Tibial nerve (tissue), 4 donors: ENCODE measurements at regions not wholly inside any gene's neighbourhood (a gene's known extent, or its start where the extent isn't known, plus 50 kb on each side); places are given as distances from the start of the nearest gene placed in this dataset.

ENCODE experiments used
- DNase-seq, 2 donors: peaks; one replicate each; pipeline ENCODE4 v3.0.0-alpha.2; 2019; ENCODE audit warnings: low spot score in 2 of 2
- H3K27ac ChIP-seq, 4 donors: fragments of 200-600 bp; sonication (generic) in 3 of 4; one replicate each; pipeline ENCODE4 v1.5.1; 2017 to 2019; ENCODE audit warnings: mild to moderate bottlenecking in 1 of 4
- H3K27me3 ChIP-seq, 2 donors: fragments of 200-600 bp; sonication (generic) in 1 of 2; one replicate each; pipeline versions ENCODE4 v1.5.1 to v1.6.0; 2017 to 2019
- H3K36me3 ChIP-seq, 3 donors: fragments of 200-600 bp; sonication (generic); one replicate each; pipeline ENCODE4 v1.5.1; 2018 to 2019
- H3K4me1 ChIP-seq, 4 donors: fragments of 200-600 bp; sonication (generic) in 3 of 4; one replicate each; pipeline ENCODE4 v1.5.1; 2017 to 2019
- H3K4me3 ChIP-seq, 4 donors: fragments of 200-600 bp; sonication (generic) in 3 of 4; one replicate each; pipeline ENCODE4 v1.5.1; 2017 to 2019; ENCODE audit warnings: mild to moderate bottlenecking in 1 of 4, moderate library complexity in 1 of 4
- H3K9me3 ChIP-seq, 4 donors: fragments of 200-600 bp; sonication (generic) in 3 of 4; one replicate each; pipeline ENCODE4 v1.5.1; 2017 to 2019
- EP300 ChIP-seq, 2 donors: sonication (generic); formaldehyde crosslinking; IDR thresholded peaks; one replicate each; pipeline ENCODE4 v1.6.1; 2017; ENCODE audit warnings: antibody characterized with exemption in 2 of 2, mild to moderate bottlenecking in 1 of 2
- POLR2A ChIP-seq, 2 donors: fragments of 450-650 bp; IDR thresholded peaks; one replicate each; pipeline ENCODE4 v1.6.1; 2017; ENCODE audit warnings: antibody characterized with exemption in 2 of 2, mild to moderate bottlenecking in 2 of 2, moderate library complexity in 2 of 2
- WGBS, 2 donors: methylation state at CpG; one replicate each; pipeline ENCODE4 v1.1.5; 2018; 5-methylcytosine and 5-hydroxymethylcytosine counted together
- TF ChIP-seq, protein P1 (sequence below), 5 experiments: fragments of 200-600 bp in 3 of 5; fragments of 450-650 bp in 2 of 5; sonication (generic) in 3 of 5; IDR thresholded peaks; one replicate each; pipeline ENCODE4 v1.5.1; 2016 to 2019; ENCODE audit warnings: antibody characterized with exemption in 5 of 5, mild to moderate bottlenecking in 3 of 5, moderate library complexity in 2 of 5

DNA sequence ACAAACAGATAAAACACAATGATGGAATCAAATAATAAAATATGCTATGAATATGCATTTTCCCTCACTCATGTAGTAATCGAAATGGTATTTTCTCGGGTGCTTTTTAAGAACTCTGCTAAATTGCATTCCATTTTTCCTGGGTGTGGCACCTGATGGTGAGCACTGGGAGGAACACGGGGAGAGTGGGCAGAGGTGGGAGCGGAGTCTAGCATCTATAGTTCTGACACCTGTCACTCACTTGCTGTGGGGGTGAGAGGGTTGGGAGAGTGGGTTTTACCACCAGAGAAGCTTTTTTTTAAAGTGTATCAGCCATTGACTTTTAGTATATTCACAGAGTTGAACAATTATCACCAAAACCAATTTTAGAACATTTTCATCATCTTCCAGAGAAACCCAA is 73.4 kb upstream of the PGBD5 start:
- Histone ChIP-seq H3K9me3 (no peaks in the 10 kb centered on the region), H3K4me1 (no peaks in the 10 kb centered on the region), H3K27ac (no peak overlapping the region), H3K27me3 (peaks cover 0 to 4% of the 10 kb centered on the region in 2 donors), H3K4me3 (no peak overlapping the region), H3K36me3 (no peaks in the 10 kb centered on the region)
- 86 to 90% methylated on average over 4 of the region's 4 CpGs for WGBS, 2 donors
- no peak for TF ChIP-seq EP300 (IDR thresholded peaks at IDR 0.05)
- TF ChIP-seq, protein P1, sequence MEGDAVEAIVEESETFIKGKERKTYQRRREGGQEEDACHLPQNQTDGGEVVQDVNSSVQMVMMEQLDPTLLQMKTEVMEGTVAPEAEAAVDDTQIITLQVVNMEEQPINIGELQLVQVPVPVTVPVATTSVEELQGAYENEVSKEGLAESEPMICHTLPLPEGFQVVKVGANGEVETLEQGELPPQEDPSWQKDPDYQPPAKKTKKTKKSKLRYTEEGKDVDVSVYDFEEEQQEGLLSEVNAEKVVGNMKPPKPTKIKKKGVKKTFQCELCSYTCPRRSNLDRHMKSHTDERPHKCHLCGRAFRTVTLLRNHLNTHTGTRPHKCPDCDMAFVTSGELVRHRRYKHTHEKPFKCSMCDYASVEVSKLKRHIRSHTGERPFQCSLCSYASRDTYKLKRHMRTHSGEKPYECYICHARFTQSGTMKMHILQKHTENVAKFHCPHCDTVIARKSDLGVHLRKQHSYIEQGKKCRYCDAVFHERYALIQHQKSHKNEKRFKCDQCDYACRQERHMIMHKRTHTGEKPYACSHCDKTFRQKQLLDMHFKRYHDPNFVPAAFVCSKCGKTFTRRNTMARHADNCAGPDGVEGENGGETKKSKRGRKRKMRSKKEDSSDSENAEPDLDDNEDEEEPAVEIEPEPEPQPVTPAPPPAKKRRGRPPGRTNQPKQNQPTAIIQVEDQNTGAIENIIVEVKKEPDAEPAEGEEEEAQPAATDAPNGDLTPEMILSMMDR (IDR thresholded peaks at IDR 0.05) = no peak
- no peak for TF ChIP-seq POLR2A (IDR thresholded peaks at IDR 0.05)
- no peak for DNase-seq

DNA sequence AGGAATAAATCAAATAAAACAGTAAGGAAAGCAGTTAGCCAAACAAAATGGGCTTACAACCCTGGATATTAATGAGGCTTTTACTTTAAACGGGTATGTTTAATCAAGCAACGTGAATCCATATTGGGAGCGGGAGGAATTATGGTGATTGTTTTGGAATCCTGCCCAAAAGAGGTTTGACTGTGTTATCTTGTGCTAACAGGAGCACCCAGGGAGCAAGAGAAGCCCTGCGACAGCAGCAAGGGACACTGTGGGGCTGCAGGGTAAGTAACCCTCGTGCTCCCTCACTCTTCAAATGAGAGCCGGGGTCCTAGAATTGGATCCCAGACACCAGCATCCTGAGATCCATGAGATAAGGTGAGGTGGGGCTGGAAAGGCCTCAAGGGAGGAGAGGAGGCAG is 72.6 kb upstream of the PGBD5 start:
- Histone ChIP-seq H3K27ac (no peak overlapping the region), H3K9me3 (no peaks in the 10 kb centered on the region), H3K4me3 (no peak overlapping the region), H3K27me3 (peaks cover 0 to 4% of the 10 kb centered on the region in 2 donors), H3K4me1 (no peaks in the 10 kb centered on the region), H3K36me3 (no peaks in the 10 kb centered on the region)
- 66 to 74% methylated on average over 6 of the region's 6 CpGs for WGBS, 2 donors
- no peak for DNase-seq
- TF ChIP-seq POLR2A (IDR thresholded peaks at IDR 0.05) (no peak), EP300 (IDR thresholded peaks at IDR 0.05) (no peak)
- TF ChIP-seq, protein P1 (IDR thresholded peaks at IDR 0.05) = no peak

DNA sequence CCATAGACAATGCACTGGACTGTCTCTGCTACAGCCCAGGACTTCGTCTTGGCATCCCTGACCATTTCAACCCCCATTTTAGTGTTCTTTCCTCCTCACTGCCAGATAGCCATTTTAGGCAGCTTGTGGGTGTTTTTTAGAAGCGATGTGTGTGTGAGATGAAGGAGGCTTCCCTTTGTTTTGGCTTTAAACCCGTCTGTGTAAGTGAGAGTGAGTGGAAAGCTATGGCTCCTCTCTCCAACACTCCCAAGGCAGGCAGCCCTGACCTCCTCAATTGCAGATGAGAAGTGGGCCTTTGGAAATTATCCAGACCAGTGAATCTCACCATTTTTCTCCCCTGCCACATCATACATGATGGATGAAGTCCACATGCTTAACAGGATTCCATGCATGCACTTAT is 70.3 kb upstream of the PGBD5 start:
- TF ChIP-seq, protein P1 (IDR thresholded peaks at IDR 0.05) = no peak
- TF ChIP-seq POLR2A (IDR thresholded peaks at IDR 0.05) (no peak), EP300 (IDR thresholded peaks at IDR 0.05) (no peak)
- WGBS, 2 donors = 53 to 54% methylated on average over 3 of the region's 3 CpGs

DNA sequence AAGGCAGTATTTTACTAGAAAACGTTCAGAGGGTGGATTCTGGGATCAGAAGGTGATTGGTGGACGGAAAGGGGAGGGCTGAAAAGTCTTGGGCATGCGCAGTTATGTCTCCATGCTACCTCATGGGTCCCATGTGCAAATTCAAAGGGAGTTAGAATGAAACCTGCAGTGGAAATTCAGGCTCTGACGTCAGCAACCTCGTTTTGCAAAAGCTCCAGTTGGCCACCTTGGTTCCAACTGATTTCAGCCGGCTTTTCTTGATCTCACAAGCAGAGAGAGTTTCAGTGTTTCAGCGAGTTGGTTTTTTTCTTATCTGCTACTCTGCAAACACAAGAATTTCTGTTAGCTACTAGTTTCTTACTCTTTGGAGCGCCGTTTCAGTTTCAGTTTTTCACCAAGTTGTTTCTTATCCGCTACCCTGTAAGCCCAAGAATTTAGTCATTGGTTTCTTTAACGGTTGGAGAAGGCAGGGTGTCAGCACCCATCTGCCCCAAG is 69.8 kb upstream of the PGBD5 start:
- 70 to 78% methylated on average over 11 of the region's 11 CpGs for WGBS, 2 donors
- no peak overlapping the region for H3K27ac ChIP-seq
- TF ChIP-seq, protein P1 (IDR thresholded peaks at IDR 0.05) = no peak
- no peak for TF ChIP-seq POLR2A (IDR thresholded peaks at IDR 0.05)
- peaks cover 0 to 4% of the 10 kb centered on the region in 2 donors for H3K27me3 ChIP-seq
- H3K36me3 ChIP-seq = no peaks in the 10 kb centered on the region
- H3K9me3 ChIP-seq = no peaks in the 10 kb centered on the region
- no peaks in the 10 kb centered on the region for H3K4me1 ChIP-seq
- H3K4me3 ChIP-seq = no peak overlapping the region
- no peak for DNase-seq

More for the DNA sequence above, 70.3 kb upstream of the PGBD5 start:
- H3K9me3 ChIP-seq = no peaks in the 10 kb centered on the region
- H3K4me1 ChIP-seq = no peaks in the 10 kb centered on the region
- H3K27ac ChIP-seq = no peak overlapping the region
- no peak for DNase-seq
- H3K4me3 ChIP-seq = no peak overlapping the region
- no peaks in the 10 kb centered on the region for H3K36me3 ChIP-seq
- peaks cover 0 to 4% of the 10 kb centered on the region in 2 donors for H3K27me3 ChIP-seq

DNA sequence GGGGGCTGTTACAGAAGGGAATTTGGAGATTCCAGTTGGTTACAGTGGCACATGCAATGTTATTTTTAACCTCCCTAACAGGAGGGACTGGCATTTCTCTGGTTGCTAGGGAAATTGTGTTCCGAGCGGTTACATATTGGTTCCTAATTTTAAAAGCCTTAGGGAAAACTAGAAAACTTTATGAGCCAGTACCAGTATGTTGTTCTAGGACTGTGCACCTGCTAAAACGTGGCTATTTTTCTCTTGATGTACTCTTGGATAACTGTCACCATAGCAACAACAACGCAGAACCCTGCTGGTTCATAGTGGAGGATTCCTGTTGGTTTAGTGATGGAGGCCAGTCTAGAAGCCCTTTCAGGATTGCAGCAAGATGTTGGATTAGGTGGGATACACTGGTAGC is 68.9 kb upstream of the PGBD5 start:
- Histone ChIP-seq H3K4me3 (no peak overlapping the region), H3K9me3 (no peaks in the 10 kb centered on the region), H3K36me3 (no peaks in the 10 kb centered on the region), H3K27ac (no peak overlapping the region), H3K27me3 (peaks cover 0 to 4% of the 10 kb centered on the region in 2 donors), H3K4me1 (no peaks in the 10 kb centered on the region)
- 75 to 83% methylated on average over 4 of the region's 4 CpGs for WGBS, 2 donors
- TF ChIP-seq EP300 (IDR thresholded peaks at IDR 0.05) = no peak
- TF ChIP-seq, protein P1 (IDR thresholded peaks at IDR 0.05) = no peak
- TF ChIP-seq POLR2A (IDR thresholded peaks at IDR 0.05) = no peak
- DNase-seq = no peak
